ENCODE measurements at regions not wholly inside any gene's neighbourhood (a gene's known extent, or its start where the extent isn't known, plus 50 kb on each side); places are given as distances from the start of the nearest gene placed in this dataset.

GRCh38 chr16:80033783-80034468 lies 433.4 kb upstream of the MAF start:
- DNase-seq, result no peak

DNA sequence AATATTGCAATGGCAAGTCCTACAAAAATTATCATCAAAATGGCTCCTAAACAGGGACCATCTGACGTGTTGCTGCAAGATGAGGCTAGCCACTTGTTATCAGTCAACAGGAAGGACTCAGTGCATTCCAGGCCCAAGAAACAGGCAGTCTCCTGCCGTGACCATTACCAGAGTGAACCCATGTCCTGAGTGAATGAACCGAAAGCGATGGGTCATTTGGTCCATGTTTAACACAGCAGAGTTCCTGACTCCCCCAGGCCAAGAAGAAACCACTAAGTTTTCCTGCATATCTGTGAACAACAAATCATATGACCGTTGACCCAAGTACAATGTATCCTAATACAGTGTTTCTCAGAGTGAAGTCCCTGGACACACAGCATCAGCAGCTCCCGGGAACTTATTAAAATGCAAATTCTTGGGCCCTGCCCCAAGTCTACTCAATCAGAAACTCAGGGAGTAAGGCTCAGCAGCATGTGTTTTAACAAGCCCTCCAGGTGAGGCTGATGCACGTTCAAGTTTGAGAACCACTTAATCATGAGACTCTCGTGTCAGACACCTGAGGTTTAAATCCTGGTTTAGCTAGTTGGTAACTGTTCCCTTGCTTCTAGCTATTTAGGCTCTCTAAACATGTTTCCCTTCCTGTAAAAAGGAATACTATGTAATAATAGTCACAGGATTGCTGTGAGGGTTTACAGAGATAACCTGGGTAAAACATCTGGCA lies 429.4 kb upstream of the MAF start:
- DNase-seq, result no peak

GRCh38 chr16:80029381-80029630 lies 428.8 kb upstream of the MAF start:
- no peak for DNase-seq

GRCh38 chr16:80028581-80029380 lies 428.2 kb upstream of the MAF start:
- no peak for DNase-seq

- DNase-seq, result peak; percentile 30
These were observed 426.7 kb upstream of the MAF start for GRCh38 chr16:80027007-80027965.

GRCh38 chr16:80025236-80025635 lies 424.7 kb upstream of the MAF start:
- DNase-seq, result no peak

DNA sequence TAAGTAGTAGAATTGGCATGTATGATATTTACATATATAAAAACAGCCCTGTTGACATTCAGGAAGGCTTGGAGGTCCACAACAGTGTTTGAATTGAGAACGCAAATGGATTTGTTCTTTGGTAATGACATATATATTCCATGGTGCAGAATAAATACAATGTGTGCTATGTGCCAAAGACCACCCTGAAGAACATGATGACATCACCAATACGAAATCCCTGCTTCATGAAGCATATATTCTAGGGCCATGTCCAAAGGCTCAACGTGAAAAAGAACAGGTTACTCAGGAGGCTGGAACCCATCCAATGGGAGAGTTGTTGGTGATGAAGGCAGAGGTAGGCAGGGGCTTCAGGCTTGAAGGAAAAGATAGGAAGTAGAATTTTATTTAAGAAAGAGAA lies 423.9 kb upstream of the MAF start:
- no peak for DNase-seq

DNA sequence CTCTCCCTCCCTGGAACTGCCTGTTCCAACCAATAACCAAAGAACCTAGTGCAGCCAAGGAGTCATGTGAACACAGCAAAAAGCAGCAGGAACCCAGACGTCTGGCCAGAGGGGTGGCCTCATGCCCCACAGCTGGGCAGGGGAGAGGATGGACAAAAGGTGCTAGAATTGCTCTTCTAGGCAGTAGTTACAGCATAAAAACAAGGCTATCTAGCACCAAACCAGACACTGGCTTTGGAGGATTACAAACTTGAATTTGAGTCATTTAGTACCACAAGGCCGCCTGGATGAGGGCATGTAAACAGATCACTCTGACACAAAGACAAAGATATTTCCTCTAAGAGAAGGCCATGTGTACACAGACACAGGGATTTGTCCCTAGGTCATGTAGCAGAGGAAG lies 423.3 kb upstream of the MAF start:
- DNase-seq, result no peak

- DNase-seq, result no peak
These were observed 418.9 kb upstream of the MAF start for GRCh38 chr16:80019395-80019794.

DNA sequence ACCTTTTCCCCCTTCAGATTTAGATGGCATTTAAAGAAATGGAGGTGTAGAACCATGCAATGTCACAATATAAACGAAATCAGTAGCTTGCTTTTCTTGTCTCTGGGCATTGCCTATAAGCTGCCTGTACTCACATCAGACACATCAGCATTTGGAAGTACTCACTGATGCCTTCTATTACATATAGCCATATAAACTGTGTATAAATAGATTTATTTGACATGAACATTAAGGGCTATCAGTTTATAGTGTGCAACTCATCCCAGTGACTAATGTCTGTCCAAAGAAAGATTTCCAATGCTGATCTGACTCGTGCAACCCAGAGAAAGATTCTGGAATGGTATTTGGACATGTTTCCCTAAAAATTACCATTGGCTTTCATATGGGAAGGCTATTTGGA lies 417.9 kb upstream of the MAF start:
- DNase-seq, result no peak

DNA sequence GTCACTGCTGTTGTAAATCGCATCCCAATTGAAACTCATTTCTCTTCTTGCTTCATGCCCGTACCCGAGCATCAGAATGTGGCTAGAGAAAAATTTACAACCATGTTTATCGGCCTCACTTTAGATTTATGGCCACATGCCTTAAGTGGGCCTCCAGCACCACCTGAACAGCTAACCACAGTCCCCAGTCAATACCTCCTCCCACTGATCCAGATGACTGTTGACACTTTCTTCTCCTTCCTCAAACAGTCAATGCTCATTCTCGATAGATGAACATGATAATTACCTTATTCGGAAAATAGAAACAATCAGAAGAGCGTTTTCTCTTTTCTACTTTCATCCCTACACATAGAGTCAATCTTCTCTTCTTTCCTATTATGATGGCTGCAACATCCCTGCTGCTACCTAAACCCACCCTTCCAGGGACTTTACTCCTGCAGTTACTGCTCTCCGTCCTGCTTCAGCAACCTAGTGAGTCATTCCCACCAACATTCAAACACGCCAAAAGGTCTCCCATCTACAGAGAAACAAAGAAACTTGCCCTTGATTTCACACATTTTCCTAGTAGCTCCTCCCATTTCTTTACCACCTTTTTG lies 416.3 kb upstream of the MAF start:
- no peak for DNase-seq

- no peak for DNase-seq
These were observed 415.0 kb upstream of the MAF start for GRCh38 chr16:80015566-80015965.

GRCh38 chr16:80014241-80014939 lies 413.9 kb upstream of the MAF start:
- no peak for DNase-seq

GRCh38 chr16:80012586-80012985 lies 412.0 kb upstream of the MAF start:
- DNase-seq, result no peak

- DNase-seq, result no peak
These were observed 409.6 kb upstream of the MAF start for GRCh38 chr16:80009971-80010659.

GRCh38 chr16:80008857-80009256 lies 408.3 kb upstream of the MAF start:
- DNase-seq, result no peak

DNA sequence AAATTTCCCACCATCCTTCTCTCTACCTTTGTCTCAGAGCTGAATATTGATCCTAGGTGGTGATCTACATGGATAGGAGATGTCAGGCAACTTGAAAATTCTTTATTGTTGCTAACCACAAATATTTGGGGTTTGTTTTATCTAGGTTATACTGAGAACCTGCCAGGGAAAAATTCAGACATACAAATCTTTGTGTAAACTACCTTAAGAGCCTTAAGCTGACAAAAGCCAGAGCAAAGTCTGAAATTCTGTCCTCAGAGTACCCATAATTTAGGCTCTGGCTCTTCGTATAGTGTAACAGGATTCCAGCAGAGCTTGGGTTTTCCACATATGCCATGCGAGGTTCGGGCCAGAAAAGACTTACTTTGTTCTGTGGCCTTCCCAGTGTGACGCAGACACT lies 406.7 kb upstream of the MAF start:
- no peak for DNase-seq

DNA sequence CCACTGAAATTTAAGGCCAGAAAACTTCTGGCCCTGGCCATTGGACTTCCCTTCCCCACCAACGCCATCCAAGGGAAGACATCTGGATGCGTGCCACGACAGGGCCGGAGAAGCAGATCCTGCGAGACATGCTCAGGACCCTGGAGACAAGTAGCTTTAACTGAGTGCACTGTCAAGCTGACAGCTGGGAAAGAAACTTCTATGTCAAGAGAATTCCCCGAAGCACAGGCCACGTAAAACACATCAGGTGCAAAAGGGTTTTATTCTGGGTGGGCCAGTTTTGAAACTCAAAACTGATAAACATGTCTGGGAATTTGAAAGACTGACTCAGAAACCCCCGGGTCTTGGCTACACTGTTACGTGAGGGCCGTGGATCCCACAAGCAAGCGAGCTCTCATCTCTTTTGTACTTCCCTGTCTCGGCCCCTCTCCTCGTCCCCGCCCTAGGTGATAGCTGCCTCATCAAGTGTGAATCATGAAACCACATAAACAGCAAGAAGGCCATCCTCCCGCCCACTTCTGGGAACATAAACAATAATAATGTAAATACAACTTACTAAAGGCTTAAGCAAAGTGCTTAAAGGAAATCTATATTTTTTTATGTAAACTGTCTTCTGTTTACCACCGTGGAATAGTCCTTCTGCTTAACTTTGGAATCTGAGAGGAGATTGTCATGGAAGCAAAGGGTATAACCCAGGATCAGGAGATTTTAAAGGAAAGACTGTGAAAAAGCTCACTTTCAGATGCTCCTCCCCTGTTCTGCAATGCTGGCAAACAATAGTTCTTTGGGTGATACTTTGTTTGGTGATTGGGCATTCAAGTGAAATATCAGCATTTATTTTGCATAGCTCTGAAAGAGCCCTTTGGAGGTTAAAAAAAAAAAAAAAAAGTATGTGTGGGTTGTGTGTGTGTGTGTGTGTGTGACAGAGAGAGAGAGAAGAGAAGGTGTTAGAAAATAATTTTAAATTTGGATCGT lies 406.0 kb upstream of the MAF start:
- DNase-seq, result no peak

GRCh38 chr16:80004113-80004512 lies 403.6 kb upstream of the MAF start:
- no peak for DNase-seq

- DNase-seq, result no peak
These were observed 401.7 kb upstream of the MAF start for GRCh38 chr16:80002261-80002660.

Measured in CD4-positive, alpha-beta T cell treated with Interleukin-15 for 1 hour (primary cell).